ENCODE measurements at regions not wholly inside any gene's neighbourhood (a gene's known extent, or its start where the extent isn't known, plus 50 kb on each side); places are given as distances from the start of the nearest gene placed in this dataset.

GRCh38 chr18:61694236-61694635, 198.6 kb downstream of the RNF152 start:
- H3K27ac ChIP-seq, result no peak overlapping the region
- no peak for DNase-seq
- TF ChIP-seq POLR2A (IDR thresholded peaks at IDR 0.05), result no peak
- TF ChIP-seq CTCF (IDR thresholded peaks at IDR 0.05), result no peak
- 88 to 96% methylated on average over 3 of the region's 3 CpGs for WGBS, 2 donors
- no peaks in the 10 kb centered on the region for H3K36me3 ChIP-seq
- no peaks in the 10 kb centered on the region for H3K27me3 ChIP-seq
- intact Hi-C loops (cut with DNase I), result no loop called here
- no peak overlapping the region for H3K4me3 ChIP-seq (replicated peaks in 1 of 3)
- no peaks in the 10 kb centered on the region for H3K9me3 ChIP-seq
- H3K4me1 ChIP-seq, result no peaks in the 10 kb centered on the region

GRCh38 chr18:61690418-61691138, 202.2 kb downstream of the RNF152 start:
- no peak for DNase-seq
- H3K36me3 ChIP-seq, result no peaks in the 10 kb centered on the region
- no peaks in the 10 kb centered on the region for H3K27me3 ChIP-seq
- TF ChIP-seq CTCF (IDR thresholded peaks at IDR 0.05) (no peak), POLR2A (IDR thresholded peaks at IDR 0.05) (no peak)
- H3K4me1 ChIP-seq, result no peaks in the 10 kb centered on the region
- intact Hi-C loops (cut with DNase I), result no loop called here
- no peak overlapping the region for H3K4me3 ChIP-seq (replicated peaks in 1 of 3)
- no peaks in the 10 kb centered on the region for H3K9me3 ChIP-seq
- H3K27ac ChIP-seq, result no peak overlapping the region
- WGBS, 2 donors, result 84 to 92% methylated on average over 5 of the region's 5 CpGs

- WGBS, 2 donors, result 87 to 93% methylated on average over 8 of the region's 8 CpGs
- no peak overlapping the region for H3K27ac ChIP-seq
- no peaks in the 10 kb centered on the region for H3K4me1 ChIP-seq
- H3K4me3 ChIP-seq (replicated peaks in 1 of 3), result no peak overlapping the region
- no peaks in the 10 kb centered on the region for H3K36me3 ChIP-seq
- TF ChIP-seq CTCF (IDR thresholded peaks at IDR 0.05) (no peak), POLR2A (IDR thresholded peaks at IDR 0.05) (no peak)
- H3K27me3 ChIP-seq, result no peaks in the 10 kb centered on the region
- H3K9me3 ChIP-seq, result no peaks in the 10 kb centered on the region
- intact Hi-C loops (cut with DNase I), result no loop called here
- no peak for DNase-seq
These were observed 205.5 kb downstream of the RNF152 start for GRCh38 chr18:61687317-61687716.

- H3K27ac ChIP-seq, result no peak overlapping the region
- TF ChIP-seq CTCF (IDR thresholded peaks at IDR 0.05) (no peak), POLR2A (IDR thresholded peaks at IDR 0.05) (no peak)
- no peaks in the 10 kb centered on the region for H3K4me1 ChIP-seq
- no peaks in the 10 kb centered on the region for H3K36me3 ChIP-seq
- H3K27me3 ChIP-seq, result no peaks in the 10 kb centered on the region
- DNase-seq, result no peak
- intact Hi-C loops (cut with DNase I), result no loop called here
- H3K4me3 ChIP-seq (replicated peaks in 1 of 3), result no peak overlapping the region
- H3K9me3 ChIP-seq, result no peaks in the 10 kb centered on the region
- WGBS, 2 donors, result 92 to 95% methylated on average over 2 of the region's 2 CpGs
These were observed 209.0 kb downstream of the RNF152 start for GRCh38 chr18:61683856-61684255.

GRCh38 chr18:61681065-61681464, 211.7 kb downstream of the RNF152 start:
- Histone ChIP-seq H3K27ac (no peak overlapping the region), H3K9me3 (no peaks in the 10 kb centered on the region), H3K4me3 (replicated peaks in 1 of 3) (no peak overlapping the region), H3K36me3 (no peaks in the 10 kb centered on the region), H3K27me3 (no peaks in the 10 kb centered on the region), H3K4me1 (no peaks in the 10 kb centered on the region)
- no peak for DNase-seq
- intact Hi-C loops (cut with DNase I), result no loop called here
- 92 to 93% methylated on average over 2 of the region's 2 CpGs for WGBS, 2 donors
- no peak for TF ChIP-seq CTCF (IDR thresholded peaks at IDR 0.05)
- TF ChIP-seq POLR2A (IDR thresholded peaks at IDR 0.05), result no peak
